GM12891 (cell line): ENCODE measurements at regions not wholly inside any gene's neighbourhood (a gene's known extent, or its start where the extent isn't known, plus 50 kb on each side); places are given as distances from the start of the nearest gene placed in this dataset.

ENCODE experiments used
- POLR2A ChIP-seq: IDR thresholded peaks from 2 replicates; pipeline ENCODE4 v1.6.1; 2011; ENCODE audit warnings: low read depth, low read length, control low read depth
- POLR2AphosphoS5 ChIP-seq: IDR thresholded peaks from 2 replicates; pipeline ENCODE4 v1.6.1; 2011; ENCODE audit warnings: low read depth, low read length, control low read depth
- POU2F2 ChIP-seq: IDR thresholded peaks from 2 replicates; pipeline ENCODE4 v1.6.1; 2011; ENCODE audit warnings: low read depth, mild to moderate bottlenecking, control low read depth, low read length, moderate library complexity
- SPI1 ChIP-seq: IDR thresholded peaks from 2 replicates; pipeline ENCODE4 v1.6.1; 2011; ENCODE audit warnings: low read depth, low read length, control low read depth
- TAF1 ChIP-seq: IDR thresholded peaks from 2 replicates; pipeline ENCODE4 v1.6.1; 2011; ENCODE audit warnings: low read depth, low read length, control low read depth

GRCh38 chr6:10269814-10270472, 144.9 kb downstream of the TFAP2A start:
- no peak for TF ChIP-seq POLR2A
- no peak for TF ChIP-seq POLR2AphosphoS5
- no peak for TF ChIP-seq TAF1
- TF ChIP-seq POU2F2: no peak
- no peak for TF ChIP-seq SPI1
